Endodermal cell (in vitro differentiated cells): ENCODE measurements at regions not wholly inside any gene's neighbourhood (a gene's known extent, or its start where the extent isn't known, plus 50 kb on each side); places are given as distances from the start of the nearest gene placed in this dataset.

ENCODE experiments used
- DNase-seq: peaks from one replicate; pipeline ENCODE4 v3.0.0-alpha.2; 2017
- H3K27ac ChIP-seq: 2 replicates; pipeline ENCODE4 v1.5.1; 2013; ENCODE audit warnings: mild to moderate bottlenecking, low read depth, low read length, moderate library complexity
- H3K27me3 ChIP-seq: 2 replicates; pipeline ENCODE4 v1.6.1; 2013; ENCODE audit warnings: mild to moderate bottlenecking, low read length, moderate library complexity; ENCODE audit not compliant: insufficient read depth, control insufficient read depth, poor library complexity, severe bottlenecking
- H3K36me3 ChIP-seq: 2 replicates; pipeline ENCODE4 v1.7.0; 2013; ENCODE audit warnings: mild to moderate bottlenecking, low read length, moderate library complexity; ENCODE audit not compliant: control insufficient read depth, insufficient read depth
- H3K4me1 ChIP-seq: one replicate; pipeline ENCODE4 v1.7.0; 2013; ENCODE audit warnings: low read length; ENCODE audit not compliant: control insufficient read depth, insufficient read depth
- H3K4me3 ChIP-seq: 2 replicates; pipeline ENCODE4 v1.5.1; 2013; ENCODE audit warnings: mild to moderate bottlenecking, low read length, moderate library complexity
- H3K9ac ChIP-seq: 2 replicates; pipeline ENCODE4 v1.6.1; 2013; ENCODE audit warnings: mild to moderate bottlenecking, low read length, moderate library complexity; ENCODE audit not compliant: poor library complexity, severe bottlenecking; ENCODE audit errors: extremely low read depth
- H3K9me3 ChIP-seq: 2 replicates; pipeline ENCODE4 v1.6.1; 2013; ENCODE audit warnings: mild to moderate bottlenecking, low read length, moderate library complexity; ENCODE audit not compliant: control insufficient read depth
- H3K27ac Mint-ChIP-seq: 2 replicates; pipeline ENCODE4 v1.8.0; 2020; ENCODE audit warnings: mixed read lengths
- H3K27me3 Mint-ChIP-seq: 2 replicates; pipeline ENCODE4 v1.8.0; 2021; ENCODE audit warnings: mild to moderate bottlenecking, mixed read lengths; ENCODE audit not compliant: insufficient read depth
- H3K36me3 Mint-ChIP-seq: 2 replicates; pipeline ENCODE4 v1.8.0; 2020; ENCODE audit warnings: low read depth, mixed read lengths
- H3K4me1 Mint-ChIP-seq: 2 replicates; pipeline ENCODE4 v1.8.0; 2020; ENCODE audit warnings: mixed read lengths
- H3K4me3 Mint-ChIP-seq: 2 replicates; pipeline ENCODE4 v1.8.0; 2020; ENCODE audit warnings: mild to moderate bottlenecking, moderate library complexity, mixed read lengths
- H3K9me3 Mint-ChIP-seq: 2 replicates; pipeline ENCODE4 v1.8.0; 2020; ENCODE audit warnings: mild to moderate bottlenecking, mixed read lengths
- WGBS, 2 experiments: methylation state at CpG; one replicate each; pipeline versions ENCODE4 v1.1.5 to v1.1.7; 2013; ENCODE audit warnings: missing lambda C conversion rate in 2 of 2, mixed read lengths in 1 of 2; ENCODE audit not compliant: insufficient coverage in 1 of 2, insufficient read length in 1 of 2; 5-methylcytosine and 5-hydroxymethylcytosine counted together
- TF ChIP-seq, protein P1 (sequence below): fragments of 200-600 bp; sonication (generic); conservative IDR thresholded peaks from 2 replicates; pipeline ENCODE4 v1.5.0; 2021; ENCODE audit warnings: antibody characterized with exemption, mild to moderate bottlenecking

DNA sequence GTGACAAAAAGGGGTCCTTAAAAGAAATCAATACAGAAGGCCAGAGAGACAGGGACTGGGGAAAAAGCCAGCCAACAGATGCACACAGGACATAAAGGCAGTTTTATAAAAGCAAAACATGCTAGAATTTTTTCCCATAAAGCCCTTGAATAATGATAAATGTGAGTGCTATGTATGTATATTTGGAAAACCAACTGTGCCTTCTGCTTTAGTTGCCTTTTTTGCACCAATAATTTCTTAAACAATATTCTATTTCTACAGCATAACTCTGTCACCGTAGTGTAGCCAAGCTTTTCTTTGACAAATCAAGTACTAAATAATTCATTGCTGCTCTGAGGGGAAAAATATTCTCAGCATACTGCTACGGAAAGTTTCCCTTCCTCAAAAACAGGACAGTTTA, 730.6 kb upstream of the NRSN1 start:
- no peaks in the 10 kb centered on the region for H3K9me3 Mint-ChIP-seq
- no peaks in the 10 kb centered on the region for H3K4me1 Mint-ChIP-seq
- H3K27ac ChIP-seq: no peak overlapping the region
- H3K27ac Mint-ChIP-seq: no peak overlapping the region
- H3K4me3 ChIP-seq: no peak overlapping the region
- H3K9me3 ChIP-seq: no peaks in the 10 kb centered on the region
- TF ChIP-seq, protein P1, sequence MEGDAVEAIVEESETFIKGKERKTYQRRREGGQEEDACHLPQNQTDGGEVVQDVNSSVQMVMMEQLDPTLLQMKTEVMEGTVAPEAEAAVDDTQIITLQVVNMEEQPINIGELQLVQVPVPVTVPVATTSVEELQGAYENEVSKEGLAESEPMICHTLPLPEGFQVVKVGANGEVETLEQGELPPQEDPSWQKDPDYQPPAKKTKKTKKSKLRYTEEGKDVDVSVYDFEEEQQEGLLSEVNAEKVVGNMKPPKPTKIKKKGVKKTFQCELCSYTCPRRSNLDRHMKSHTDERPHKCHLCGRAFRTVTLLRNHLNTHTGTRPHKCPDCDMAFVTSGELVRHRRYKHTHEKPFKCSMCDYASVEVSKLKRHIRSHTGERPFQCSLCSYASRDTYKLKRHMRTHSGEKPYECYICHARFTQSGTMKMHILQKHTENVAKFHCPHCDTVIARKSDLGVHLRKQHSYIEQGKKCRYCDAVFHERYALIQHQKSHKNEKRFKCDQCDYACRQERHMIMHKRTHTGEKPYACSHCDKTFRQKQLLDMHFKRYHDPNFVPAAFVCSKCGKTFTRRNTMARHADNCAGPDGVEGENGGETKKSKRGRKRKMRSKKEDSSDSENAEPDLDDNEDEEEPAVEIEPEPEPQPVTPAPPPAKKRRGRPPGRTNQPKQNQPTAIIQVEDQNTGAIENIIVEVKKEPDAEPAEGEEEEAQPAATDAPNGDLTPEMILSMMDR: no peak
- no peaks in the 10 kb centered on the region for H3K4me1 ChIP-seq
- H3K36me3 Mint-ChIP-seq: no peaks in the 10 kb centered on the region
- no peak overlapping the region for H3K9ac ChIP-seq
- no peaks in the 10 kb centered on the region for H3K27me3 Mint-ChIP-seq
- no peaks in the 10 kb centered on the region for H3K36me3 ChIP-seq
- no peaks in the 10 kb centered on the region for H3K27me3 ChIP-seq
- no peak for DNase-seq
- no peak overlapping the region for H3K4me3 Mint-ChIP-seq
- WGBS, 2 experiments: 94% methylated on average over 2 of the region's 2 CpGs

DNA sequence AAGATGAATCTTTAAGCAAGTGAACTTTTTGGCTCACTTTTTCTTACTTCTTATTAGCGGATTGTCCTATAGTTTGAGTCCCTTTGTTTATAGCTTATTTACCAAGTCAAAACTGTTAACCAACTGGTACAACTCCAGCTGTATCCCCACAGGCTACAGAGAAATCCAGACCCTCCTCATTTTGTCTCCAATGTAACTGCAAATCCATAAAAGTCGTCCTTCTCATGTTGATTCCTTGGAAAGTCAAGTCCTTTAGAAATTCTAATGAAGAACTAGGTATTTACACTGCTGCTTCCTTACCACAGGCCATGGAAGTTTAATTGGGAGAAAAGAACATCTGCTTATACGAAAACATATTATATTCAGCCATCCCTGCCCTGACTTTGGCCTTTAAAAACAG, 729.1 kb upstream of the NRSN1 start:
- no peak overlapping the region for H3K27ac ChIP-seq
- H3K9me3 ChIP-seq: no peaks in the 10 kb centered on the region
- H3K27me3 ChIP-seq: no peaks in the 10 kb centered on the region
- no peak overlapping the region for H3K4me3 Mint-ChIP-seq
- H3K36me3 Mint-ChIP-seq: no peaks in the 10 kb centered on the region
- no peaks in the 10 kb centered on the region for H3K27me3 Mint-ChIP-seq
- H3K27ac Mint-ChIP-seq: no peak overlapping the region
- no peak overlapping the region for H3K9ac ChIP-seq
- 53 to 92% methylated on average over 2 to 3 of the region's 3 CpGs for WGBS, 2 experiments
- no peaks in the 10 kb centered on the region for H3K36me3 ChIP-seq
- TF ChIP-seq, protein P1: no peak
- DNase-seq: no peak
- H3K4me1 ChIP-seq: no peaks in the 10 kb centered on the region
- H3K9me3 Mint-ChIP-seq: no peaks in the 10 kb centered on the region
- H3K4me1 Mint-ChIP-seq: no peaks in the 10 kb centered on the region
- H3K4me3 ChIP-seq: no peak overlapping the region

DNA sequence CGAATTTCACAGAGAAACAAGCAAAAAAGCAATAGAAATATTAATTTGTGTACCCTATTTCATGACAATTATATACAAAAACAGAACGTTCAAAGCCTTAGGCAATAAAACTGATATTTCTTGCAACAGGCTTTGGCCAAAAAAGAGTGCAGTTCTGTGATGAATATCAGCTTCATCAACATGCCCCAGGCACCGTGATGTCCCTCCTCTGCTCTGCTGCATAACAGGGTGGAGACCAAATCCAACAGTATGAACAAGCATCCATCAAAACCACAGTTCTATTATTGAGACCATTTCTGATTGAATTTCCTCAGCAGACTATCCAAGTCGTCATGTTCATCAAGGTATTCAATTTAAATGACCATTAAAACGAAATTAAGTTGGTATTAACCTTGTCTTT, 722.6 kb upstream of the NRSN1 start:
- Mint-ChIP-seq H3K4me3 (no peak overlapping the region), H3K4me1 (no peaks in the 10 kb centered on the region), H3K27me3 (no peaks in the 10 kb centered on the region), H3K36me3 (no peaks in the 10 kb centered on the region), H3K9me3 (no peaks in the 10 kb centered on the region), H3K27ac (no peak overlapping the region)
- no peaks in the 10 kb centered on the region for H3K9me3 ChIP-seq
- WGBS, 2 experiments: 85 to 86% methylated on average over 4 to 5 of the region's 5 CpGs
- no peak overlapping the region for H3K4me3 ChIP-seq
- H3K27ac ChIP-seq: no peak overlapping the region
- no peaks in the 10 kb centered on the region for H3K27me3 ChIP-seq
- no peaks in the 10 kb centered on the region for H3K4me1 ChIP-seq
- TF ChIP-seq, protein P1: no peak
- no peaks in the 10 kb centered on the region for H3K36me3 ChIP-seq
- no peak overlapping the region for H3K9ac ChIP-seq
- DNase-seq: no peak
